ENCODE measurements at regions not wholly inside any gene's neighbourhood (a gene's known extent, or its start where the extent isn't known, plus 50 kb on each side); places are given as distances from the start of the nearest gene placed in this dataset.

DNA sequence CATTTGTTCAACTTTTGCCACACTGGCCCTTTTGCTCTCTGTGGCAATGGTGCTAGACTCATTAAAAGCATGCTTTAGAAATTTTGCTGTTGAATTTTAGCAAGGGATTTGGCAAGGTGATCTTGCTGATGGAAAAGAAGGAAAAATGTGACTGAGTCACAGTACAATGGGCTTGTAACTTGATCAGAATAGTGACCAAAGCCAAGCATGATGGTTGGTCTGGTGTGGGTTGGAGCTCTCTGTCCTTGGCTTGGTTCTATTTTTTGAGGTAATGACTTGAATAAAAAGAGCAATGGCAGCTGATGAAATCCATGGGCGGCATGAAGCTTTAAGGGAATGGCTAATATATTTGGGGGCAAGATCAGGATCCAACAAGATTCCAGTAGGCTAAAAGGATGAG lies 114.4 kb upstream of the ZNF366 start:
- no peak for DNase-seq (ENCODE audit: low read depth in 2 of 2)

DNA sequence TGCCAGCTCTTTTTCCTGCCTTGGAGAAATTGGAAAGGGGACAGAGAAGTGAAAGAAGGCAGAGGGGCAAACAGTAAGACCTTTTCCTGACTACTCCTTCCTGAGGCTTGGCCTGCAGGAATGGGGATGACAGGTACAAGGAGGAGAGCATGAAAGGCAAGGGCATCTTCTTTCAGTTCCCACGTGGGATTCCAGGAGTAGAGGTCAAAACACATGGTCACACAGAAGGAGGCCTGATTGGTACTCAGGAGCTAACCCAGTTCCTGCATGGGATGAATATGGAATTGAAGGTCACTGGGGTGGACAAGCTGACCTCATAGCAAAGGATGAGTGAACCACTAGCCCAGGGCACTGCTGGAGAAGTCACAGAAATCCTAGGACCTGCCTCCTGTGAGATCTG lies 112.5 kb upstream of the ZNF366 start:
- no peak for DNase-seq (ENCODE audit: low read depth in 2 of 2)

DNA sequence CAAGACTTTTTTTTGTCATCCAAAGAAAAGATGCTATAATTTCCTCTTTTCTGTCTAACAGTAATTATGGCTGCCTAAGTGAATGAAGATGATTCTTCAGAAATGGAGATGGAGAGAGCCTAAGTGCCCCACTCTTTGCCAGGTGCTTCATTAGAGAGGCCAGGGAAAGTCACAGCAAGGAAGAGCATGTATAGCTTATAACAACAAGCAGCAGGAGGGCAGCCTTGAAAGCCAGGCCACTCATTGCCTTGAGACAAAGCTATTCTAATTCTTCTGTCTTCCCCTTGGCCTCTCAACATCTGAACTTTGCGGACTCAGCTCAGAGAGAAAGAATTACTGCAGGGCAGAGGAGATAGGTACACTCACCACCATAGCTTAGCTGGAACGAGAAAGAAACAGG lies 112.0 kb upstream of the ZNF366 start:
- no peak for DNase-seq (ENCODE audit: low read depth in 2 of 2)

DNA sequence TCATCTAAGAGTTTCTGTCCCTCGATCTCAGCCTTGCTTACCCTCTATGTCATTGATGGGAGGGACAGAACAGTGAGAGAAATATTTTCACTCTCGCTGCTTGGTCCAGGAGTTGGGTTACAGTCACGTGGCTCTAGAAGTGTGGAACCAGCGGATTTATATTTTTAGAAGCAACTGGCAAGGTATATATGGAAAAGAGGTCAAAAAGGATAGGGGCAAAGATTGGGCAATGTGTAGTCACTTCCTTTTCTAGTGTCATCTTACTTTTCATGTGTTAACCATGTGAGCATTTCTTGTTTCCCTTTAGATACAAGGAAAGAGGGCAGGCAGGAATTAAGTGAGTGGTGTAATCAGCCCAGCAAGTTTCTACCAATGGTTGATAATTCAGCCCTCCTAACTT lies 111.5 kb upstream of the ZNF366 start:
- no peak for DNase-seq (ENCODE audit: low read depth in 2 of 2)

DNA sequence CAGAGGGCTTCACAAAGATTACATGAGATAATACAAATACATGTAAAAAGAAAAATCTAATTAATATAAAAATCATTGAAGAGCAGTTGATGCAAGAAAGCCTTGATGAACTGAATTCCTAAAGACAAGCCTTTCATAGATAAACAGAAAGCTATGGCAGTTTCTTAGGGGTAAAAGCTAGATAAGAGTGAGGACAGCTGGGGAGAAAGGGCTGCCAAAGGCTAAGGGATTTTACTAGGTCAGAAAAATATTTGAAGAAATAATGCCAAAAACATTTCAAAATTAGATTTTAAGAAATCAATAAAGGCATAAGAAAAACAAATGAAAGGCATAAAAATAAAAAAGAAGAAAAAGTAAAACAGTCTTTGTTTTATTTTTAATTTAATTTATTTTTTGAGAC lies 107.9 kb upstream of the ZNF366 start:
- no peak for DNase-seq (ENCODE audit: low read depth in 2 of 2)

DNA sequence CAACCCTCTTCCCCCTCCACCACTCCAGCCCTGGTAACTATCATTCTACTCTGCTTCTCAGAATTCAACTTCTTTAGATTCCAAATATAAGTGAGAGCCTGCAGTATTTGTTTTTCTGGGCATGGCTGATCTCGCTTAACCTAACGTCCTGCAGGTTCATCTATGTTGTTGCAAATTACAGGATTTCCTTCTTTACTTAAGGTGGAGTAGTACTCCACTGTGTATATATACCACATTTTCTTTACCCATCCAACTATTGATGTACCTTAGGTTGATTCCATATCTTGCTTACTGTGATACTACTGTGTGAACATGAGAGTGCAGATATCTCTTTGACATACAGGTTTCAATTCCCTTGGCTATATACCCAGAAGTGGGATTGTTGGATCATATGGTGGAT lies 106.3 kb upstream of the ZNF366 start:
- DNase-seq (ENCODE audit: low read depth in 2 of 2), result no peak

- no peak for DNase-seq (ENCODE audit: low read depth in 2 of 2)
Observed at GRCh38 chr5:72612810-72613209, 105.6 kb upstream of the ZNF366 start.

DNA sequence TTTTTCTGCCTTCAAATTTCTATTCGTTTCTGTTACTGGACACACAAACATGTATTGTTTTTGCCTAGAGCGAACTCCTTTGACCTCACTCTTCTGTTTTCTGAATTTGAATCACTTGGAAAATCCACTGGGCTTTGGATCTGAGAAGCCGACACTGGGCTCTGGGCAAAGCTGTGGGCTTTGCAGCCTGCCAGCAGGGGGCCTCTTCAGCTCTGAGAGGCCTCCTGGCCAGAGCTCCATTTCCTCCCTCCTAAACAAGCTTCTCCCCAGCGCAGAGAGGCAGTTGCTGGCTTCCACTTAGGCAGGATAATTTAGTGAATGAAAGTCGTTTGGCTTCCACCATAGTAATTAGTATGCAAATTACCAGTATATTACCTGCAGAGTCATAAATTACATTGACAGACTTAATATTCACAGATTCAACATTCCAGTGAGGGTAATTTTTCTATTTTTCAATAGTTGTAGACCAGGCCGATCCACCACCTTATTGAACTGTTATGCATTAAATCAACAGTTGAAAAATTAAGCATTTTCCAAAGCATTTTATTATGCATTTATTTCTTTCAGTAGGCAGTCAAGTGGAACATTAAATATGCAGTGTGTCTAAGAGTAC lies 104.0 kb upstream of the ZNF366 start:
- peak; percentile 61 to 83 for DNase-seq (ENCODE audit: low read depth in 2 of 2)

GRCh38 chr5:72608926-72609325 lies 101.7 kb upstream of the ZNF366 start:
- DNase-seq (ENCODE audit: low read depth in 2 of 2), result no peak

DNA sequence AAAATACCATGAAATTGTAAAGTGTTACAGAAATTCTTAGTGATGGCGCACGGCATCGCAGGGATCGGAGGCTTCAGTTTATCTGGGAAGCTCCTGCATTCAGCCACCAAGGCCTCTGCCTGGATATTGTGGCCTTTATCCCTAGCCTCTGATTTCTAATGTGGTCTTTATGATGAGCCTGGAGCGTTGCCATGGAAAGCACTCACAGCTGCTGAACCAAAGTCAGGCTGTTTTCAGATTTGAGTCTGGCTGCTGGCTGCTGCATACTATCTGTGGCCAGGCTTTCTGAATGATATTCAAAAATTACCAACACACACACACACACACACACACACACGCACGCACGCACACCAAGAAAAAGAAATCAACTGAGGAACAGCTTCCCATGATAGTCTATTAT lies 101.1 kb upstream of the ZNF366 start:
- peak; percentile 51 to 55 for DNase-seq (ENCODE audit: low read depth in 2 of 2)

GRCh38 chr5:72607381-72607780 lies 100.2 kb upstream of the ZNF366 start:
- no peak for DNase-seq (ENCODE audit: low read depth in 2 of 2)

DNA sequence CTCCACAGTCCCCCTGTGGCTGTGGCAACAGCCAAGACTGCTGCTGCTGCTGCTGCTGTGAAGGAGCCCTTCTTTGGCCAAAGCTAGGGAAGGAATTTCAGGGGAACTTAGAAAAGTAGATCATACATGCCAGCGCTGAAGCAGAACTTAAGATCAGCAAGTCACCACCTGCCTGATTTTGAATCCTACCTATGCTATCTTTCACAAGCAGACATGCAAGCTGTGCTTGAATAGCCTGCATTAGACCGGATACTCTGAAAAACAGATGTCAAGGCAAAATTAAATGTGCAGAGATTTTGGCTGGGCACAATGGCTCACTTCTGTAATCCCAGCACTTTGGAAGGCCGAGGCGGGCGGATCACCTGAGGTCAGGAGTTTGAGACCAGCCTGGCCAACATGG lies 99.3 kb upstream of the ZNF366 start:
- DNase-seq (ENCODE audit: low read depth in 2 of 2), result no peak

DNA sequence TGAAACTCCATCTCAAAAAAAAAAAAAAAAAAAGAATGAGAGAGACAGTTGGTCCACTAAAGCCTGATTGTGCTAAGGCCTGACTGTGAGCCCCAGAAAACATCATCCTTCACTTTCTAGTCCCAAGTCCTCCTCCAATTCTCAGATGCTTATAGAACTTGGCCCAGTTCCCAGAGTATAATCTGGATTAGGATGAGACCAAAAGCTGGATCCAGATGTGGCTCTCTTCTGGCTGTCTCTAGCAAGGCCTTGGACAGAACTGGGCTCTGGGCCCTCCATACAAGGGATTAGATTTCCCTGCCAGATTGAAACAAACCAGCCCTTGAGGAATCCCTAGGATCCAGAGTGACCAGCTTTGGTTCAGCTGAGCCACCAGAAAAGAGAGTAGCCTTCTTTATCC lies 98.4 kb upstream of the ZNF366 start:
- DNase-seq (ENCODE audit: low read depth in 2 of 2), result no peak

DNA sequence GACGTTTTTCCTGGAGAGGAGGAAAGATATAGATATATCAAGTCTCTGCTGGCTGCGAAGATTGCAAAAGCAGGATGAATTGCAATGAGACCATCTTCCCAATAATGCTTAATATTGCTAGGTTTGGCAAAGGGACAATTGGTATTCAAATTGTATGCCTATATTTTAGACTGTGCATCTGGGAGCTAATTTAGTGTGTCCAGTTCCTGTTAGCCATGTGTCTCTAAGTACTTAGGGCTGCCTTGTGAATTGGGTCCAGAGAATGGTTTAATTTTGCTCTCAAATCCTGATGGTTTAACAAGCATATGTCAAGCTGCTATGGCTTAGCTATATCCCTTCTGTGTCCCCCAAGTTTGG lies 97.6 kb upstream of the ZNF366 start:
- no peak for DNase-seq (ENCODE audit: low read depth in 2 of 2)

GRCh38 chr5:72604111-72604797 lies 97.0 kb upstream of the ZNF366 start:
- peak; percentile 84 to 95 for DNase-seq (ENCODE audit: low read depth in 2 of 2)

- no peak for DNase-seq (ENCODE audit: low read depth in 2 of 2)
Observed at GRCh38 chr5:72602696-72603685, 95.8 kb upstream of the ZNF366 start.

- no peak for DNase-seq (ENCODE audit: low read depth in 2 of 2)
Observed at GRCh38 chr5:72601861-72602260, 94.7 kb upstream of the ZNF366 start.

DNA sequence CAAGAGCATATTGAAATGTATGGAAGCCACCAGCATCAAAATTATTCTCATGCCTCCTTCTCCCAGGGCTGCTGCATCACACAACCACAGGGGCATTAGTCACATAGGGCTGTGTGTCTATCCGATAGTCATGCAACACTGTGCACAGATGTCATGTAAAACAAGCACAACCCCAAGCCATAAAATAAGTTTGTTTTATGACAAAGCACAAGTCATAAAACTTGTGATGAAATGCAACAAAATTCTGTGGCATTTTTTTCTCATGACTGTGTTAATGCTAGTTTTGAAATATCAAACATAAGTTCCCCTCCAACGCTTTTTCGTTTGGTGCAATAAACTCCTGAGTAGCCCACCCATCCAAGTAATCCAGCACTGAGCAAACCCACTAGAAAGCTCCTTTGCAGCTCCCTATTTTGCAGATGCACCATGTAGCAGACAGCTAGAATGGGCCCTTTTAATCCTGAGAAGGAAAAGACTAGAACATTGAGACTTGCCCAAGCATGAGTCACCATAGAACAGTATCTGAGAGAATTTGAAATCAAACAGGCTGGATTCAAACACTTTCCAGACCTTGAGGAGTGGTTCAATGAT lies 93.3 kb upstream of the ZNF366 start:
- peak in 1 of 2 donors; percentile 50 for DNase-seq (ENCODE audit: low read depth in 2 of 2)

DNA sequence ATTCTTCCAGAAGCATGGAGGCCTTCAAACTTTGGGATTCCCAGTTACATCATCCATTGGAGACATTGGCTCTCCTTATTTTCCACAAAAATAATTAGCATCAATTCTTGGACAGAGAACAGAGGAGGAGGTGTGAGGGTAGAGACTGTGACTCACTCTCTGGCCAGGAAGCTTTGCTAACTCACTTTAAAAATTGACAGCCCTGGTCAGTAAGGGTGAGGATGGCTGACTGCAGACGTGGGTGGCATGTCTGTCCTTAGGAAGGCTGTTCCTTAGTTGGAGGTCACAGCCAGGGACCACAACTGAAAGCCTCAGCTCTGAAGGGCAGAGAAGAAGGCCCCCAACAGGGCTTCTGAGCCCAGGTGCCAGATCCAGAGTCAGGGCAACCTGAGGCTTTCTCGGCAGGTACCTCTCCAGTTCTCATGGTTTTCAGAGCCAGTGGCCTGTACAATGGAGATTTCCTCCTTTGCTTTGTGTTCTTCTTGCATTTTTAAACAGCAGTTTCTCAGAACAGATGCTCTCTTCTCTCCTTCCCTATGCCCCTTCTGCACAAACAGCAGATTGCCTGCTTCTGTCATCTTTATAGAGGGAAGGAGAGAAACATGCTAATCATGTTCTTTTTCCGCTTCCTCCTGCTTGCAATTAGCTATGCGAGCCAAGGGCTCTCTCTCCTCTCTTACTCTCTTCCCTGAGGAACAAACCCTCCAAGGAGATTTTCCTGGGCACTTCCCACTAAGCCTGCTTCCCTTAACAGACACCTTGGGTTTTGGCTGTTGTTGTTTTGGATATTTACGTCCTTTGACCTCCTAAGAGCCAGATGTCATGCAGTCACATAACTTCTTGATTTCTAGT lies 92.5 kb upstream of the ZNF366 start:
- peak in 1 of 2 donors; percentile 48 for DNase-seq (ENCODE audit: low read depth in 2 of 2)

DNA sequence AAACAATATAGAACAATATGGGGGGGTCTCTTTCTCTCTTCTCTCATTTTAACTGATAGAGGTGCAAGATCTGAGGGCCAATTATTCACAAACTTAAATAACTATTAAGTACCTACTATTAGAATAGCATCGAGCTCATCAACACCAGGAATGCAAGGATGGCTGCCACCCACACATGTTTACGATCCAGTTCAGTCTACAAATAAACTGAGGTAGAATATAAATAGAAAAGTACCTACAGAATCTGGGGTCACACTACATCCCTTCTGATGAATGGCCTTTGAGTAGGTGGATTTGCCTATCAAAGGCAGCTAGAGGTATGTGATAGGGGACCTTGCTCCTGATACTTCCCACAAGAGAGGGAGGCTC lies 91.8 kb upstream of the ZNF366 start:
- DNase-seq (ENCODE audit: low read depth in 2 of 2), result no peak

DNA sequence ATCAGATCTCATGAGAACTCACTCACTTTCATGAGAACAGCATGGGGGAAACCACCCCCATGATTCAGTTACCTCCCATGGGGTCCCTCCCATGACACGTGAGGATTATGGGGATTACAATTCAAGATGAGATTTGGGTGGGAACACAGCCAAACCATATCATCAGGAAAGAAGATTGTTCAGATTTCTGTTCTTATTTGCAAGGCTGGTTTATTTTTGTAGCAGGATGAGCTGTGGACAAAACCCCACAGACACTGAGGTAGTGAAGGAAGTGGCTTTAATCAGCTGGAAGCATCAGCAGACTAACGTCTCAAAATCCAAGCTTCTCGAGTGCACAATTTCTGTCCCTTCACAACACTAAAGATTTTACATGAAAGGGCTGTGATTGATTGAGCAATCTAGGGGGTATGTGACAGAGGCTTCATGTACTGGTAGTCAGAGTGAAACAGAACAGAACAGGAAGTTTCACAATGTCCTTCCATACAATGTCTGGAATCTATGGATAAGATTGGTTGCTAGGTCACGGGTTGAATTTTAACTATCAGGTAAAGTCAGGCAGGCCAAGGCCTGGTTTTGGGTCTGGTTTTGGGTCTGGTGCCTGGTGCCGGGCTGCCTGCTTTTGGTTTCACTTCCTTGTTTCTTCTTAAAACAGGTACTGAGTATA lies 91.3 kb upstream of the ZNF366 start:
- DNase-seq (ENCODE audit: low read depth in 2 of 2), result peak; percentile 43 to 59
